ENCODE measurements at regions not wholly inside any gene's neighbourhood (a gene's known extent, or its start where the extent isn't known, plus 50 kb on each side); places are given as distances from the start of the nearest gene placed in this dataset.

DNA sequence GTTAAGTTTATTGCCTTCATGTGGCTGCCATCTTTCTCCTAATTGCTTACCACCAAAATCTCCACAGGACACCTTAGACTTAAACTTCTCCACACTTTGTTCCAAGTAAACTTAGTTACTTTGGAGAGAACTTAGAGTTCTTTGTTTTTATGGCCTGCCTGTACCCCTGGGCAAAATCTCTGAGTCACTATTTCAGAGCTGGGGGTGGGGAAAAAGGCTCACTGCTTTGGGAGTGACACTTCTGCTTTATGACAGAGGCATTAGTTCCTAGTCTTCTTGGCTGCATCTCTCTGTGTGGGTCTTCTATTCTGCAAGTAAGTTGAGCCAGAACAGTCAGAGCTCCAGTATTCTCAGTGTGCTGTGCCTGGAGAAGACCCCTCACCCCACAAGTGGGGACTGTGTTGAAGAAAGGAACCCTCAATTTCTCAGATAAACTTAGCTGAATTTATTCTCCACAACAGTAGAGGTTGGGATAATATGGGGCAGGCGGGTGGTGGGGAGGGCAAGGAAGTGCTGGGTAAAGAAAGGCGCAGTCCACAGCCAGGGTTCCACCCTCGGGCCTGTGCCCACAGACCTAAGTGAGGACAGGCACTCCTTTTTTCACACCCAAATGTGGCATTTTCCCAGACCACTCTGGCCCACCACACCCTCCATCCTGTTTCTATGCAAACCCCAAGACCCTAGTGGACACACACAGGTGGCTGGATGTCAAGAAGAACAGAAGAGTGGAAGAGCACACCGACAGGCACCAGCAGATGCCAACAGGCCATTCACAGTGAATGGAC, 636.6 kb upstream of the MAN1A1 start:
- TF ChIP-seq, protein P1, sequence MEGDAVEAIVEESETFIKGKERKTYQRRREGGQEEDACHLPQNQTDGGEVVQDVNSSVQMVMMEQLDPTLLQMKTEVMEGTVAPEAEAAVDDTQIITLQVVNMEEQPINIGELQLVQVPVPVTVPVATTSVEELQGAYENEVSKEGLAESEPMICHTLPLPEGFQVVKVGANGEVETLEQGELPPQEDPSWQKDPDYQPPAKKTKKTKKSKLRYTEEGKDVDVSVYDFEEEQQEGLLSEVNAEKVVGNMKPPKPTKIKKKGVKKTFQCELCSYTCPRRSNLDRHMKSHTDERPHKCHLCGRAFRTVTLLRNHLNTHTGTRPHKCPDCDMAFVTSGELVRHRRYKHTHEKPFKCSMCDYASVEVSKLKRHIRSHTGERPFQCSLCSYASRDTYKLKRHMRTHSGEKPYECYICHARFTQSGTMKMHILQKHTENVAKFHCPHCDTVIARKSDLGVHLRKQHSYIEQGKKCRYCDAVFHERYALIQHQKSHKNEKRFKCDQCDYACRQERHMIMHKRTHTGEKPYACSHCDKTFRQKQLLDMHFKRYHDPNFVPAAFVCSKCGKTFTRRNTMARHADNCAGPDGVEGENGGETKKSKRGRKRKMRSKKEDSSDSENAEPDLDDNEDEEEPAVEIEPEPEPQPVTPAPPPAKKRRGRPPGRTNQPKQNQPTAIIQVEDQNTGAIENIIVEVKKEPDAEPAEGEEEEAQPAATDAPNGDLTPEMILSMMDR (conservative IDR thresholded peaks at IDR 0.05; ENCODE audit: low read depth, low read length): no peak
- TF ChIP-seq, protein P2, sequence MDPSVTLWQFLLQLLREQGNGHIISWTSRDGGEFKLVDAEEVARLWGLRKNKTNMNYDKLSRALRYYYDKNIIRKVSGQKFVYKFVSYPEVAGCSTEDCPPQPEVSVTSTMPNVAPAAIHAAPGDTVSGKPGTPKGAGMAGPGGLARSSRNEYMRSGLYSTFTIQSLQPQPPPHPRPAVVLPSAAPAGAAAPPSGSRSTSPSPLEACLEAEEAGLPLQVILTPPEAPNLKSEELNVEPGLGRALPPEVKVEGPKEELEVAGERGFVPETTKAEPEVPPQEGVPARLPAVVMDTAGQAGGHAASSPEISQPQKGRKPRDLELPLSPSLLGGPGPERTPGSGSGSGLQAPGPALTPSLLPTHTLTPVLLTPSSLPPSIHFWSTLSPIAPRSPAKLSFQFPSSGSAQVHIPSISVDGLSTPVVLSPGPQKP (IDR thresholded peaks at IDR 0.05; ENCODE audit: borderline replicate concordance, low read depth, low read length): no peak
- no peak for TF ChIP-seq POLR2A (IDR thresholded peaks at IDR 0.05; ENCODE audit: low read depth, low read length)
- TF ChIP-seq RAD21 (IDR thresholded peaks at IDR 0.05; ENCODE audit: low read length): no peak
- TF ChIP-seq RCOR1 (IDR thresholded peaks at IDR 0.05; ENCODE audit: insufficient replicate concordance, low read length): no peak
- TF ChIP-seq FOS (IDR thresholded peaks at IDR 0.05; ENCODE audit: low read depth, low read length): no peak

Measured in IMR-90 (cell line).